ENCODE measurements at regions not wholly inside any gene's neighbourhood (a gene's known extent, or its start where the extent isn't known, plus 50 kb on each side); places are given as distances from the start of the nearest gene placed in this dataset.

- no peak for DNase-seq
Measured at GRCh38 chr3:72353236-72354128, 494.8 kb downstream of the SHQ1 start.

- no peak for DNase-seq
Measured at GRCh38 chr3:72352176-72352575, 496.1 kb downstream of the SHQ1 start.

- DNase-seq: no peak
Measured at GRCh38 chr3:72351536-72351935, 496.7 kb downstream of the SHQ1 start.

- no peak for DNase-seq
Measured at GRCh38 chr3:72350761-72351505, 497.3 kb downstream of the SHQ1 start.

- DNase-seq: no peak
Measured at GRCh38 chr3:72348357-72348756, 499.9 kb downstream of the SHQ1 start.

- DNase-seq: no peak
Measured at GRCh38 chr3:72347819-72348319, 500.4 kb downstream of the SHQ1 start.

- no peak for DNase-seq
Measured at GRCh38 chr3:72346526-72346926, 501.7 kb downstream of the SHQ1 start.

- DNase-seq: no peak
Measured at GRCh38 chr3:72345980-72346379, 502.3 kb downstream of the SHQ1 start.

- no peak for DNase-seq
Measured at GRCh38 chr3:72345237-72345878, 502.9 kb downstream of the SHQ1 start.

GRCh38 chr3:72344647-72345046 is 503.6 kb downstream of the SHQ1 start:
- DNase-seq: no peak

- no peak for DNase-seq
Measured at GRCh38 chr3:72344236-72344635, 504.0 kb downstream of the SHQ1 start.

GRCh38 chr3:72343078-72343477 is 505.2 kb downstream of the SHQ1 start:
- DNase-seq: no peak

- no peak for DNase-seq
Measured at GRCh38 chr3:72342450-72342849, 505.8 kb downstream of the SHQ1 start.

- no peak for DNase-seq
Measured at GRCh38 chr3:72341920-72342319, 506.3 kb downstream of the SHQ1 start.

- DNase-seq: no peak
Measured at GRCh38 chr3:72341380-72341770, 506.9 kb downstream of the SHQ1 start.

GRCh38 chr3:72340476-72341379 is 507.5 kb downstream of the SHQ1 start:
- DNase-seq: no peak

GRCh38 chr3:72340056-72340455 is 508.2 kb downstream of the SHQ1 start:
- no peak for DNase-seq

- DNase-seq: no peak
Measured at GRCh38 chr3:72339670-72340030, 508.6 kb downstream of the SHQ1 start.

- DNase-seq: peak; percentile 41
Measured at GRCh38 chr3:72338942-72339669, 509.1 kb downstream of the SHQ1 start.

- DNase-seq: peak; percentile 43
Measured at GRCh38 chr3:72338082-72338941, 509.9 kb downstream of the SHQ1 start.

GRCh38 chr3:72337480-72337855 is 510.8 kb downstream of the SHQ1 start:
- no peak for DNase-seq

All from 8988T (cell line).